ENCODE measurements at regions not wholly inside any gene's neighbourhood (a gene's known extent, or its start where the extent isn't known, plus 50 kb on each side); places are given as distances from the start of the nearest gene placed in this dataset.

- Histone ChIP-seq H4K20me1 (ENCODE audit: insufficient read depth, low read length) (no peaks in the 10 kb centered on the region), H3K4me2 (ENCODE audit: low read depth, low read length) (no peak overlapping the region), H3K36me3 (replicated peaks in 1 of 2; ENCODE audit: control insufficient read depth in 1 of 2, insufficient read depth in 2 of 2, low read length in 2 of 2) (no peaks in the 10 kb centered on the region), H3K4me3 (replicated peaks in 1 of 3; ENCODE audit: insufficient read depth in 1 of 3, low read depth in 2 of 3, low read length in 3 of 3) (no peak overlapping the region), H3K27me3 (ENCODE audit: control insufficient read depth in 1 of 2, insufficient read depth in 2 of 2, low read length in 2 of 2) (no peaks in the 10 kb centered on the region), H3K27ac (ENCODE audit: extremely low read length, insufficient read depth, low read length) (no peak overlapping the region), H3K79me2 (ENCODE audit: insufficient read depth, low read length) (no peaks in the 10 kb centered on the region), H3K9me3 (ENCODE audit: low read length) (no peaks in the 10 kb centered on the region), H3K9ac (ENCODE audit: insufficient read depth, low read depth, low read length) (no peak overlapping the region), H3K4me1 (ENCODE audit: insufficient read depth, low read length) (peaks cover 77% of the 10 kb centered on the region), H2AFZ (ENCODE audit: low read length) (no peak overlapping the region)
- POLR2A ChIA-PET, result no interaction called here
- intact Hi-C loops (cut with micrococcal nuclease; ENCODE audit: unreplicated experiment) (loop anchor here (5.0 kb wide), 1 partner anchor 103 kb away; no protein-coding TSS in a partner anchor), in situ Hi-C loops (cut with HindIII; ENCODE audit: extremely low pct_ligation_motif_present, low pct_unique_long_range_greater_than_20kb) (no loop called here)
- DNase-seq (ENCODE audit: low spot score) (no peak), ATAC-seq (no peak), FAIRE-seq (no peak)
- BruUV-seq (replicated peaks), result no TSS peak
- CTCF ChIA-PET (ENCODE audit: low intra/inter-chr PET ratio, low total read pairs), result no interaction called here
- 79% methylated on average over 7 of the region's 7 CpGs for whole genome bisulfite sequencing (ENCODE audit: low lambda C conversion rate)
- TF ChIP-seq RXRA (CRISPR knock-in tag; IDR thresholded peaks at IDR 0.05), result no peak
- no peak for TF ChIP-seq BRF2 (CRISPR knock-in tag; IDR thresholded peaks at IDR 0.05)
- TF ChIP-seq AHDC1 (CRISPR knock-in tag; IDR thresholded peaks at IDR 0.05; ENCODE audit: borderline replicate concordance), result no peak
- no peak for TF ChIP-seq ASH2L (IDR thresholded peaks at IDR 0.05; ENCODE audit: insufficient read length, low read depth, low read length)
- TF ChIP-seq KLF12 (CRISPR knock-in tag; IDR thresholded peaks at IDR 0.05; ENCODE audit: borderline replicate concordance), result no peak
- no peak for TF ChIP-seq IRX3 (CRISPR knock-in tag; IDR thresholded peaks at IDR 0.05; ENCODE audit: borderline replicate concordance, low read depth)
- TF ChIP-seq ZNF530 (CRISPR knock-in tag; IDR thresholded peaks at IDR 0.05; ENCODE audit: low read depth), result no peak
- no peak for TF ChIP-seq CBFB (CRISPR knock-in tag; IDR thresholded peaks at IDR 0.05)
- TF ChIP-seq MXD3 (CRISPR knock-in tag; IDR thresholded peaks at IDR 0.05), result no peak
- TF ChIP-seq ATF7-NPFF (CRISPR knock-in tag; IDR thresholded peaks at IDR 0.05; ENCODE audit: low read depth), result no peak
- no peak for TF ChIP-seq ZNF768 (CRISPR knock-in tag; IDR thresholded peaks at IDR 0.05)
- TF ChIP-seq MAFG (CRISPR knock-in tag; IDR thresholded peaks at IDR 0.05), result no peak
- TF ChIP-seq STAT6 (CRISPR knock-in tag; IDR thresholded peaks at IDR 0.05; ENCODE audit: borderline replicate concordance), result no peak
- TF ChIP-seq GABPA (IDR thresholded peaks at IDR 0.05; ENCODE audit: low read depth, low read length), result no peak
- no peak for TF ChIP-seq GABPA (CRISPR knock-in tag; IDR thresholded peaks at IDR 0.05; ENCODE audit: low read depth)
- no peak for TF ChIP-seq NCOR1 (IDR thresholded peaks at IDR 0.05; ENCODE audit: borderline replicate concordance, low read length)
- TF ChIP-seq ZNF713 (CRISPR knock-in tag; IDR thresholded peaks at IDR 0.05), result no peak
Observed at GRCh38 chr1:228939881-228940392, 204.7 kb downstream of the RHOU start.

All from HepG2 (cell line).